A549 (cell line): ENCODE measurements at regions not wholly inside any gene's neighbourhood (a gene's known extent, or its start where the extent isn't known, plus 50 kb on each side); places are given as distances from the start of the nearest gene placed in this dataset.

Experiments used
- ATAC-seq, 2 experiments: fragments of 200-7000 bp in 1 of 2; fragments of >200 bp in 1 of 2; cut with Nextera tagmentation in 1 of 2; cut with Tn5 transposase in 1 of 2; 3 replicates each; pipeline versions ENCODE4 v1.8.0 to v1.9.1; 2018 to 2020; ENCODE audit warnings: mild to moderate bottlenecking in 1 of 2, moderate library complexity in 1 of 2
- CTCF ChIA-PET: fragments of 300-600 bp; sonication (Branson Sonifier 250); formaldehyde crosslinking; extraction: SDS; loops from one replicate; lab custom pipeline; 2021; ENCODE audit warnings: antibody characterized with exemption, inconsistent platforms; lab: Yijun Ruan, JAX
- POLR2A ChIA-PET: fragments of 350-600 bp; formaldehyde crosslinking; extraction: SDS; loops from one replicate; lab custom pipeline; 2021; ENCODE audit warnings: antibody characterized with exemption, inconsistent platforms; lab: Yijun Ruan, JAX
- DNase-seq, 2 experiments: peaks; one replicate each; pipeline versions ENCODE4 v3.0.0 to v3.0.0-alpha.2; 2011 to 2016; ENCODE audit warnings: low read depth in 1 of 2, low spot score in 1 of 2
- FAIRE-seq: peaks from 2 replicates; lab custom pipeline; 2011; peaks lifted over from hg19 to GRCh38; lab: Jason Lieb, UNC
- H3K27ac ChIP-seq, 2 experiments: fragments of >200 bp; sonication (Bioruptor Twin); formaldehyde crosslinking; 3 replicates each; pipeline ENCODE4 v1.5.1; 2016 to 2017
- H3K4me1 ChIP-seq: fragments of >200 bp; sonication (Bioruptor Twin); formaldehyde crosslinking; 3 replicates; pipeline ENCODE4 v1.6.1; 2016
- H3K4me2 ChIP-seq: fragments of >200 bp; sonication (Bioruptor Twin); formaldehyde crosslinking; 3 replicates; pipeline ENCODE4 v1.6.1; 2016
- H3K4me3 ChIP-seq: fragments of >200 bp; sonication (Bioruptor Twin); formaldehyde crosslinking; 3 replicates; pipeline ENCODE4 v1.5.1; 2016
- H3K9me3 ChIP-seq: fragments of >200 bp; sonication (Bioruptor Twin); formaldehyde crosslinking; 3 replicates; pipeline ENCODE4 v1.6.1; 2016
- ATOH8 ChIP-seq: fragments of 250-450 bp; sonication (Bioruptor Pico); IDR thresholded peaks from 2 replicates; pipeline ENCODE4 v1.5.0; 2020; ENCODE audit warnings: low read depth, mild to moderate bottlenecking, moderate library complexity
- BHLHE40 ChIP-seq: IDR thresholded peaks from 2 replicates; pipeline ENCODE4 v1.6.1; 2012; ENCODE audit warnings: low read depth, low read length, inconsistent platforms
- CEBPB ChIP-seq, 2 experiments: fragments of >200 bp in 1 of 2; sonication (Bioruptor Twin) in 1 of 2; formaldehyde crosslinking in 1 of 2; IDR thresholded peaks; 2 replicates each; pipeline ENCODE4 v1.6.1; 2012 to 2016
- EHF ChIP-seq: fragments of 250-450 bp; sonication (Bioruptor Pico); IDR thresholded peaks from 2 replicates; pipeline ENCODE4 v1.5.0; 2020; ENCODE audit warnings: mild to moderate bottlenecking
- EHMT2 ChIP-seq: fragments of 200-600 bp; sonication (generic); IDR thresholded peaks from 2 replicates; pipeline ENCODE4 v1.6.1; 2016; ENCODE audit warnings: antibody characterized with exemption, low read depth, mild to moderate bottlenecking, moderate library complexity
- ESRRA ChIP-seq: fragments of 150-350 bp; IDR thresholded peaks from 2 replicates; pipeline ENCODE4 v1.6.1; 2014; ENCODE audit warnings: mild to moderate bottlenecking, low read length, borderline replicate concordance
- FOSB ChIP-seq: fragments of 250-450 bp; sonication (Bioruptor Pico); IDR thresholded peaks from 2 replicates; pipeline ENCODE4 v1.5.0; 2020; ENCODE audit warnings: mild to moderate bottlenecking, moderate library complexity
- HDAC2 ChIP-seq: fragments of 200-600 bp; sonication (generic); IDR thresholded peaks from 2 replicates; pipeline ENCODE4 v1.6.1; 2016
- HMGXB4 ChIP-seq: fragments of 250-450 bp; sonication (Bioruptor Pico); IDR thresholded peaks from 2 replicates; pipeline ENCODE4 v1.5.0; 2021; ENCODE audit warnings: mild to moderate bottlenecking, moderate library complexity, borderline replicate concordance
- HOXA7 ChIP-seq: fragments of 250-450 bp; sonication (Bioruptor Pico); IDR thresholded peaks from 2 replicates; pipeline ENCODE4 v1.5.0; 2020; ENCODE audit warnings: mild to moderate bottlenecking, moderate library complexity
- JUN ChIP-seq, 2 experiments: fragments of >200 bp; sonication (Bioruptor Twin); formaldehyde crosslinking; IDR thresholded peaks; 2 replicates in 1 of 2; 3 replicates in 1 of 2; pipeline ENCODE4 v1.6.1; 2016 to 2017
- KDM5A ChIP-seq: fragments of 200-600 bp; sonication (generic); IDR thresholded peaks from 2 replicates; pipeline ENCODE4 v1.6.1; 2016; ENCODE audit warnings: antibody characterized with exemption, mild to moderate bottlenecking
- MAFK ChIP-seq: fragments of 450-650 bp; IDR thresholded peaks from 2 replicates; pipeline ENCODE4 v1.6.1; 2014; ENCODE audit not compliant: partially characterized antibody
- NPAS2 ChIP-seq: fragments of 250-450 bp; sonication (Bioruptor Pico); IDR thresholded peaks from 2 replicates; pipeline ENCODE4 v1.8.0; 2022; ENCODE audit warnings: mild to moderate bottlenecking, moderate library complexity, borderline replicate concordance
- PHF8 ChIP-seq: fragments of 200-600 bp; sonication (generic); IDR thresholded peaks from 2 replicates; pipeline ENCODE4 v1.6.1; 2016; ENCODE audit warnings: low read depth, mild to moderate bottlenecking, antibody characterized with exemption, moderate library complexity, borderline replicate concordance
- POLR2A ChIP-seq: IDR thresholded peaks from 2 replicates; pipeline ENCODE4 v1.6.1; 2012; ENCODE audit warnings: mild to moderate bottlenecking, low read length
- RAD21 ChIP-seq, 2 experiments: fragments of >200 bp in 1 of 2; sonication (Bioruptor Twin) in 1 of 2; formaldehyde crosslinking in 1 of 2; IDR thresholded peaks in 1 of 2; conservative IDR thresholded peaks in 1 of 2; 2 replicates in 1 of 2; 3 replicates in 1 of 2; pipeline ENCODE4 v1.6.1; 2012 to 2018; ENCODE audit warnings: inconsistent platforms in 1 of 2
- RFX5 ChIP-seq: fragments of 450-650 bp; IDR thresholded peaks from 2 replicates; pipeline ENCODE4 v1.7.1; 2014; ENCODE audit warnings: antibody characterized with exemption, mild to moderate bottlenecking, moderate library complexity
- RNF2 ChIP-seq: fragments of 200-600 bp; sonication (generic); IDR thresholded peaks from 2 replicates; pipeline ENCODE4 v1.6.1; 2016; ENCODE audit warnings: low read depth, mild to moderate bottlenecking, antibody characterized with exemption, moderate library complexity, borderline replicate concordance
- SMC3 ChIP-seq: fragments of >200 bp; sonication (Bioruptor Twin); formaldehyde crosslinking; IDR thresholded peaks from 3 replicates; pipeline ENCODE4 v1.6.1; 2018; ENCODE audit warnings: inconsistent platforms
- TP53 ChIP-seq: fragments of 250-450 bp; sonication (Bioruptor Pico); IDR thresholded peaks from 2 replicates; pipeline ENCODE4 v1.5.0; 2021; ENCODE audit warnings: mild to moderate bottlenecking, moderate library complexity
- ZFP36 ChIP-seq: fragments of 450-650 bp; IDR thresholded peaks from 2 replicates; pipeline ENCODE4 v1.6.1; 2014; ENCODE audit warnings: borderline replicate concordance; ENCODE audit not compliant: partially characterized antibody
- ZSCAN20 ChIP-seq: fragments of 250-450 bp; sonication (Bioruptor Pico); IDR thresholded peaks from 2 replicates; pipeline ENCODE4 v1.8.0; 2022; ENCODE audit warnings: mild to moderate bottlenecking, moderate library complexity
- WGBS: methylation state at CpG from one replicate; pipeline ENCODE4 v1.1.6; 2017; ENCODE audit errors: missing lambda C conversion rate; 5-methylcytosine and 5-hydroxymethylcytosine counted together
- TF ChIP-seq, protein P1 (sequence below): IDR thresholded peaks from 2 replicates; pipeline ENCODE4 v1.6.1; 2012
- TF ChIP-seq, protein P2 (sequence below): fragments of >200 bp; sonication (Bioruptor Twin); formaldehyde crosslinking; IDR thresholded peaks from 3 replicates; pipeline ENCODE4 v1.5.1; 2016
- TF ChIP-seq, protein P3 (sequence below): IDR thresholded peaks from 2 replicates; pipeline ENCODE4 v1.6.1; 2012

DNA sequence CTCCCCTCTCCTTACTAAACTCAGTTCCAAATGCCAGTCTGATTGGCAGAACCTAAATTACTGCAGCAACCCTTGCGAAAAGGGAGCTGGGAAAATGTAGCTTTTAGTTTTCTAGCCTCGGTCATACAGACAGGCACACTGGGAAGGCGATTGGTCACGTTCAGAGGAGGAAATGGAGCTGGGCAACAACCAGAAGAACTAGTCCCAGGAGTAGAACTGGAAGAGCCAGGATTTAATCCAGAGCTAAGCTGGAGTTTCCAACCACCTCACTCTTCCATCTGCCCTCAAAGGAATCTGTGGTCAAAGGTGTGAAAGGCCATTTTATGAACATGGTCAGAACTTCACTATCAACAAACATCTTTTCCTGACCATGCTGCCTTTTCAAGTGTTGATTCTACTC, 155.7 kb upstream of the ARHGAP20 start:
- no peak overlapping the region for H3K27ac ChIP-seq
- H3K4me3 ChIP-seq: no peak overlapping the region
- no peaks in the 10 kb centered on the region for H3K9me3 ChIP-seq
- no peak for ATAC-seq
- WGBS: 0% methylated on average over 4 of the region's 4 CpGs
- FAIRE-seq: no peak
- no peak for DNase-seq
- TF ChIP-seq HMGXB4 (CRISPR knock-in tag) (no peak), KDM5A (no peak), RAD21 (conservative IDR thresholded peaks at IDR 0.05 in 1 of 2, IDR thresholded peaks at IDR 0.05 in 1 of 2) (no peak), HDAC2 (no peak), ZFP36 (no peak), ZSCAN20 (CRISPR knock-in tag) (no peak), JUN (IDR thresholded peaks at IDR 0.05) (no peak), RFX5 (no peak)
- TF ChIP-seq, protein P1, sequence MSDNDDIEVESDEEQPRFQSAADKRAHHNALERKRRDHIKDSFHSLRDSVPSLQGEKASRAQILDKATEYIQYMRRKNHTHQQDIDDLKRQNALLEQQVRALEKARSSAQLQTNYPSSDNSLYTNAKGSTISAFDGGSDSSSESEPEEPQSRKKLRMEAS: no peak
- ChIA-PET POLR2A (no interaction called here), CTCF (no interaction called here)
- H3K4me1 ChIP-seq: no peaks in the 10 kb centered on the region
- no peak overlapping the region for H3K4me2 ChIP-seq

- ATAC-seq: no peak
- no peak for DNase-seq
- POLR2A ChIA-PET: no interaction called here
Measured at GRCh38 chr11:110866081-110866480, 153.8 kb upstream of the ARHGAP20 start.

GRCh38 chr11:110862407-110862806, 150.2 kb upstream of the ARHGAP20 start:
- Histone ChIP-seq H3K4me2 (no peak overlapping the region), H3K4me3 (no peak overlapping the region), H3K27ac (no peak overlapping the region), H3K9me3 (no peaks in the 10 kb centered on the region), H3K4me1 (no peaks in the 10 kb centered on the region)
- ChIA-PET CTCF (no interaction called here), POLR2A (no interaction called here)
- ATAC-seq (no peak), DNase-seq (no peak), FAIRE-seq (no peak)
- TF ChIP-seq FOSB (no peak), EHF (no peak), HMGXB4 (CRISPR knock-in tag) (no peak), RNF2 (no peak), SMC3 (no peak), ATOH8 (CRISPR knock-in tag) (no peak), CEBPB (IDR thresholded peaks at IDR 0.05) (no peak), PHF8 (no peak), MAFK (no peak), KDM5A (no peak), HOXA7 (CRISPR knock-in tag) (no peak), TP53 (CRISPR knock-in tag) (no peak), RAD21 (conservative IDR thresholded peaks at IDR 0.05 in 1 of 2, IDR thresholded peaks at IDR 0.05 in 1 of 2) (no peak), NPAS2 (CRISPR knock-in tag) (no peak), ESRRA (no peak)
- TF ChIP-seq, protein P2, sequence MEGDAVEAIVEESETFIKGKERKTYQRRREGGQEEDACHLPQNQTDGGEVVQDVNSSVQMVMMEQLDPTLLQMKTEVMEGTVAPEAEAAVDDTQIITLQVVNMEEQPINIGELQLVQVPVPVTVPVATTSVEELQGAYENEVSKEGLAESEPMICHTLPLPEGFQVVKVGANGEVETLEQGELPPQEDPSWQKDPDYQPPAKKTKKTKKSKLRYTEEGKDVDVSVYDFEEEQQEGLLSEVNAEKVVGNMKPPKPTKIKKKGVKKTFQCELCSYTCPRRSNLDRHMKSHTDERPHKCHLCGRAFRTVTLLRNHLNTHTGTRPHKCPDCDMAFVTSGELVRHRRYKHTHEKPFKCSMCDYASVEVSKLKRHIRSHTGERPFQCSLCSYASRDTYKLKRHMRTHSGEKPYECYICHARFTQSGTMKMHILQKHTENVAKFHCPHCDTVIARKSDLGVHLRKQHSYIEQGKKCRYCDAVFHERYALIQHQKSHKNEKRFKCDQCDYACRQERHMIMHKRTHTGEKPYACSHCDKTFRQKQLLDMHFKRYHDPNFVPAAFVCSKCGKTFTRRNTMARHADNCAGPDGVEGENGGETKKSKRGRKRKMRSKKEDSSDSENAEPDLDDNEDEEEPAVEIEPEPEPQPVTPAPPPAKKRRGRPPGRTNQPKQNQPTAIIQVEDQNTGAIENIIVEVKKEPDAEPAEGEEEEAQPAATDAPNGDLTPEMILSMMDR: no peak
- TF ChIP-seq, protein P3, sequence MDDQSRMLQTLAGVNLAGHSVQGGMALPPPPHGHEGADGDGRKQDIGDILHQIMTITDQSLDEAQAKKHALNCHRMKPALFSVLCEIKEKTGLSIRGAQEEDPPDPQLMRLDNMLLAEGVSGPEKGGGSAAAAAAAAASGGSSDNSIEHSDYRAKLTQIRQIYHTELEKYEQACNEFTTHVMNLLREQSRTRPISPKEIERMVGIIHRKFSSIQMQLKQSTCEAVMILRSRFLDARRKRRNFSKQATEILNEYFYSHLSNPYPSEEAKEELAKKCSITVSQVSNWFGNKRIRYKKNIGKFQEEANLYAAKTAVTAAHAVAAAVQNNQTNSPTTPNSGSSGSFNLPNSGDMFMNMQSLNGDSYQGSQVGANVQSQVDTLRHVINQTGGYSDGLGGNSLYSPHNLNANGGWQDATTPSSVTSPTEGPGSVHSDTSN: no peak
- whole genome bisulfite sequencing: 2% methylated on average over 2 of the region's 2 CpGs

More at GRCh38 chr11:110866081-110866480, 153.8 kb upstream of the ARHGAP20 start:
- FAIRE-seq: no peak
- H3K4me2 ChIP-seq: no peak overlapping the region
- WGBS: 0% methylated on average over 4 of the region's 4 CpGs
- H3K9me3 ChIP-seq: no peaks in the 10 kb centered on the region
- no peak overlapping the region for H3K4me3 ChIP-seq
- TF ChIP-seq RAD21 (conservative IDR thresholded peaks at IDR 0.05 in 1 of 2, IDR thresholded peaks at IDR 0.05 in 1 of 2) (no peak), POLR2A (no peak), EHMT2 (no peak), BHLHE40 (no peak)
- no peaks in the 10 kb centered on the region for H3K4me1 ChIP-seq
- H3K27ac ChIP-seq: no peak overlapping the region
- CTCF ChIA-PET: no interaction called here
